HepG2 (cell line): ENCODE measurements at regions not wholly inside any gene's neighbourhood (a gene's known extent, or its start where the extent isn't known, plus 50 kb on each side); places are given as distances from the start of the nearest gene placed in this dataset.

Source experiments
- ATAC-seq: fragments of 200-7000 bp; cut with Tn5 transposase; 3 replicates; pipeline ENCODE4 v1.9.1; 2020; ENCODE audit warnings: mild to moderate bottlenecking, moderate library complexity
- BruUV-seq: library from RNA; stranded (reverse); fragments of 400-500 nt; replicated peaks from 2 replicates; lab custom pipeline; 2021; lab: Mats Ljungman, UMichigan
- CTCF ChIA-PET: fragments of 300-600 bp; formaldehyde crosslinking; extraction: SDS; loops from one replicate; lab custom pipeline; 2021; ENCODE audit warnings: low total read pairs, inconsistent platforms, low intra/inter-chr PET ratio; lab: Yijun Ruan, JAX
- POLR2A ChIA-PET: fragments of 350-600 bp; sonication (Branson Sonifier 250); formaldehyde crosslinking; loops from one replicate; lab custom pipeline; 2020; ENCODE audit warnings: antibody characterized with exemption, inconsistent platforms; lab: Yijun Ruan, JAX
- DNase-seq: peaks from one replicate; pipeline ENCODE4 v3.0.0-alpha.2; 2015; ENCODE audit warnings: low spot score
- FAIRE-seq: peaks from 3 replicates; lab custom pipeline; 2011; peaks lifted over from hg19 to GRCh38; lab: Jason Lieb, UNC
- H2AFZ ChIP-seq: one replicate; pipeline ENCODE4 v1.6.1; 2011; ENCODE audit warnings: low read length, inconsistent platforms
- H3K27ac ChIP-seq: fragments of 300-600 bp; 3 replicates; pipeline ENCODE4 v1.8.0; 2011; ENCODE audit warnings: mixed run types, mild to moderate bottlenecking, mixed read lengths, low read length, inconsistent platforms; ENCODE audit not compliant: insufficient read depth; ENCODE audit errors: extremely low read length
- H3K27me3 ChIP-seq, 2 experiments: fragments of 200-600 bp in 1 of 2; 2 replicates in 1 of 2; 3 replicates in 1 of 2; pipeline versions ENCODE4 v1.6.0 to v1.8.0; 2011; ENCODE audit warnings: low read length in 2 of 2, mild to moderate bottlenecking in 2 of 2, moderate library complexity in 2 of 2, inconsistent platforms in 1 of 2; ENCODE audit not compliant: insufficient read depth in 2 of 2, control insufficient read depth in 1 of 2
- H3K36me3 ChIP-seq, 2 experiments: fragments of 200-600 bp in 1 of 2; replicated peaks in 1 of 2; 2 replicates in 1 of 2; 3 replicates in 1 of 2; pipeline versions ENCODE4 v1.5.1 to v1.8.0; 2011; ENCODE audit warnings: low read length in 2 of 2, inconsistent platforms in 1 of 2; ENCODE audit not compliant: insufficient read depth in 2 of 2, control insufficient read depth in 1 of 2
- H3K4me1 ChIP-seq: 2 replicates; pipeline ENCODE4 v1.5.1; 2012; ENCODE audit warnings: low read length, inconsistent platforms; ENCODE audit not compliant: insufficient read depth
- H3K4me2 ChIP-seq: 2 replicates; pipeline ENCODE4 v1.6.0; 2011; ENCODE audit warnings: low read depth, low read length, inconsistent platforms
- H3K4me3 ChIP-seq, 3 experiments: fragments of 200-600 bp in 1 of 3; sonication (generic), shearing (Covaris generic) in 1 of 3; replicated peaks in 1 of 3; 2 replicates each; pipeline ENCODE4 v1.5.1; 2011 to 2016; ENCODE audit warnings: low read length in 3 of 3, inconsistent platforms in 2 of 3, low read depth in 2 of 3, mild to moderate bottlenecking in 2 of 3, control low read depth in 1 of 3, mixed read lengths in 1 of 3; ENCODE audit not compliant: insufficient read depth in 1 of 3
- H3K79me2 ChIP-seq: one replicate; pipeline ENCODE4 v1.6.1; 2011; ENCODE audit warnings: low read length, inconsistent platforms; ENCODE audit not compliant: insufficient read depth
- H3K9ac ChIP-seq: 2 replicates; pipeline ENCODE4 v1.6.0; 2011; ENCODE audit warnings: mild to moderate bottlenecking, low read depth, low read length, inconsistent platforms; ENCODE audit not compliant: insufficient read depth
- H3K9me3 ChIP-seq: 2 replicates; pipeline ENCODE4 v1.5.1; 2012; ENCODE audit warnings: mild to moderate bottlenecking, low read length
- H4K20me1 ChIP-seq: 2 replicates; pipeline ENCODE4 v1.6.0; 2011; ENCODE audit warnings: inconsistent platforms, mild to moderate bottlenecking, low read length, moderate library complexity; ENCODE audit not compliant: insufficient read depth
- BATF2 ChIP-seq: sonication (generic); formaldehyde crosslinking; IDR thresholded peaks from 2 replicates; pipeline ENCODE4 v1.8.0; 2022; ENCODE audit warnings: mild to moderate bottlenecking, missing genetic modification reagents, moderate library complexity
- BORCS8-MEF2B ChIP-seq: sonication (generic); formaldehyde crosslinking; IDR thresholded peaks from 2 replicates; pipeline ENCODE4 v1.8.0; 2022; ENCODE audit warnings: mild to moderate bottlenecking, missing genetic modification reagents
- EHMT2 ChIP-seq: fragments of 200-600 bp; sonication (generic); IDR thresholded peaks from 2 replicates; pipeline ENCODE4 v1.7.0; 2017; ENCODE audit warnings: antibody characterized with exemption, low read depth, low read length, borderline replicate concordance
- GLI4 ChIP-seq: sonication (generic); formaldehyde crosslinking; IDR thresholded peaks from 2 replicates; pipeline ENCODE4 v1.5.1; 2020; ENCODE audit warnings: missing genetic modification reagents, mild to moderate bottlenecking, moderate library complexity, borderline replicate concordance
- HDAC6 ChIP-seq: fragments of 200-600 bp; sonication (generic); IDR thresholded peaks from 2 replicates; pipeline ENCODE4 v1.7.0; 2017; ENCODE audit warnings: mild to moderate bottlenecking, antibody characterized with exemption, low read length, low read depth
- MLX ChIP-seq: IDR thresholded peaks from 2 replicates; pipeline ENCODE4 v1.6.1; 2016
- SNAPC5 ChIP-seq: sonication (generic); formaldehyde crosslinking; IDR thresholded peaks from 2 replicates; pipeline ENCODE4 v1.8.1; 2023; ENCODE audit warnings: mild to moderate bottlenecking, missing genetic modification reagents, borderline replicate concordance
- ZNF451 ChIP-seq: sonication (generic); formaldehyde crosslinking; IDR thresholded peaks from 2 replicates; pipeline ENCODE4 v1.5.0; 2020; ENCODE audit warnings: mild to moderate bottlenecking, missing genetic modification reagents
- ZNF501 ChIP-seq: sonication (generic); formaldehyde crosslinking; IDR thresholded peaks from 2 replicates; pipeline ENCODE4 v1.5.1; 2020; ENCODE audit warnings: mild to moderate bottlenecking, moderate library complexity, missing genetic modification reagents
- ZNF703 ChIP-seq: sonication (generic); formaldehyde crosslinking; IDR thresholded peaks from 2 replicates; pipeline ENCODE4 v1.5.1; 2020; ENCODE audit warnings: missing genetic modification reagents, mild to moderate bottlenecking, moderate library complexity, borderline replicate concordance
- ZNF75D ChIP-seq: sonication (generic); formaldehyde crosslinking; IDR thresholded peaks from 2 replicates; pipeline ENCODE4 v1.8.1; 2023; ENCODE audit warnings: missing genetic modification reagents, mild to moderate bottlenecking, borderline replicate concordance
- ZNF775 ChIP-seq: sonication (generic); formaldehyde crosslinking; IDR thresholded peaks from 2 replicates; pipeline ENCODE4 v1.4.0; 2020; ENCODE audit warnings: missing genetic modification reagents, mild to moderate bottlenecking, moderate library complexity, borderline replicate concordance
- WGBS: methylation state at CpG from one replicate; pipeline ENCODE4 v1.1.6; 2017; ENCODE audit warnings: low lambda C conversion rate; 5-methylcytosine and 5-hydroxymethylcytosine counted together
- in situ Hi-C: cut with HindIII; loops from 2 replicates; pipeline ENCODE4 v1.10.0; 2017; ENCODE audit warnings: low pct_unique_long_range_greater_than_20kb; ENCODE audit not compliant: extremely low pct_ligation_motif_present
- intact Hi-C: fragments of 100-400 bp; cut with micrococcal nuclease; formaldehyde crosslinking; loops from one replicate; pipeline ENCODE4 v1.10.0; 2022; ENCODE audit not compliant: unreplicated experiment

GRCh38 chr2:147659051-147659450, 185.8 kb upstream of the ACVR2A start (continued):
- no peak for TF ChIP-seq ZNF703

- FAIRE-seq (no peak), DNase-seq (no peak), ATAC-seq (no peak)
- in situ Hi-C loops (no loop called here), intact Hi-C loops (no loop called here)
- WGBS, result 4% methylated on average over 2 of the region's 2 CpGs
- Histone ChIP-seq H3K79me2 (no peaks in the 10 kb centered on the region), H3K27ac (no peak overlapping the region), H3K4me1 (no peaks in the 10 kb centered on the region), H3K4me2 (no peak overlapping the region), H4K20me1 (no peaks in the 10 kb centered on the region), H3K9ac (no peak overlapping the region), H3K27me3 (no peaks in the 10 kb centered on the region), H3K9me3 (no peaks in the 10 kb centered on the region), H3K36me3 (no peaks in the 10 kb centered on the region), H2AFZ (no peak overlapping the region), H3K4me3 (no peak overlapping the region)
- ChIA-PET POLR2A (no interaction called here), CTCF (no interaction called here)
- TF ChIP-seq BATF2 (CRISPR knock-in tag) (no peak), ZNF451 (no peak)
- no TSS peak for BruUV-seq
These were observed 187.5 kb upstream of the ACVR2A start for GRCh38 chr2:147657086-147658000.

- no TSS peak for BruUV-seq
- CTCF ChIA-PET, result no interaction called here
- in situ Hi-C loops (no loop called here), intact Hi-C loops (no loop called here)
- no peaks in the 10 kb centered on the region for H3K79me2 ChIP-seq
- H2AFZ ChIP-seq, result no peak overlapping the region
- DNase-seq (no peak), FAIRE-seq (no peak), ATAC-seq (no peak)
- no peak overlapping the region for H3K9ac ChIP-seq
- no peak overlapping the region for H3K4me3 ChIP-seq
- H3K27me3 ChIP-seq, result peaks cover 0 to 5% of the 10 kb centered on the region in 2 experiments; a peak in 1 of 5 replicates
- no peak overlapping the region for H3K27ac ChIP-seq
- H3K4me1 ChIP-seq, result no peaks in the 10 kb centered on the region
- H3K36me3 ChIP-seq, result no peaks in the 10 kb centered on the region
- H3K4me2 ChIP-seq, result no peak overlapping the region
- H3K9me3 ChIP-seq, result no peaks in the 10 kb centered on the region
- POLR2A ChIA-PET, result no interaction called here
- TF ChIP-seq EHMT2 (no peak), SNAPC5 (CRISPR knock-in tag) (no peak), ZNF775 (CRISPR knock-in tag) (no peak), HDAC6 (no peak), ZNF75D (CRISPR knock-in tag) (no peak), BORCS8-MEF2B (CRISPR knock-in tag) (no peak), GLI4 (CRISPR knock-in tag) (no peak), MLX (CRISPR knock-in tag) (no peak), ZNF501 (CRISPR knock-in tag) (no peak)
- H4K20me1 ChIP-seq, result no peaks in the 10 kb centered on the region
- WGBS, result 23% methylated on average over 5 of the region's 6 CpGs
These were observed 194.8 kb upstream of the ACVR2A start for GRCh38 chr2:147649998-147650397.
